Stimulated activated CD8-positive, alpha-beta memory T cell treated with anti-CD3 and anti-CD28 coated beads, Interleukin-12 subunit alpha, Interleukin-12 subunit beta, amount 100 ng/mL, for 24 hours (primary cell): ENCODE measurements at regions not wholly inside any gene's neighbourhood (a gene's known extent, or its start where the extent isn't known, plus 50 kb on each side); places are given as distances from the start of the nearest gene placed in this dataset.

Experiments
- DNase-seq: peaks from one replicate; pipeline ENCODE4 v3.0.0-alpha.2; 2020; ENCODE audit errors: extremely low read depth

DNA sequence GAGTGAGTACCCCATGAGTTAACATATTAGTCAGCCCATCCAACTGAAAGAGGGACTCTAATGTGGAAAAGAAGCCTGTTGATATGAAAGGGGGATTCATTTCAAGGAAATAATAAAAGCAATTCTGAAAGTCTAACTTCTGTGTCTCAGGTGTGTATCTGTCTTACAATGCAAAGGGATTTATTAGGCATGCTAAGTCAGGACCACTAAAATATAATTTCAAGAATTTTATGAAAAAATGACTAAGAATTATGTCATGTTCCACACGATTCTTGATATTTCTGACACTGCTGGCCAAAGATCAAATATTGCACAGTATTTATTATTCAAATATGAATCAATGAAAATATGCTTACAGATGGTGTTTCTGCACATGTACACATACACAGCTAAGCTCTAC is 130.8 kb downstream of the KLF12 start:
- DNase-seq: no peak

DNA sequence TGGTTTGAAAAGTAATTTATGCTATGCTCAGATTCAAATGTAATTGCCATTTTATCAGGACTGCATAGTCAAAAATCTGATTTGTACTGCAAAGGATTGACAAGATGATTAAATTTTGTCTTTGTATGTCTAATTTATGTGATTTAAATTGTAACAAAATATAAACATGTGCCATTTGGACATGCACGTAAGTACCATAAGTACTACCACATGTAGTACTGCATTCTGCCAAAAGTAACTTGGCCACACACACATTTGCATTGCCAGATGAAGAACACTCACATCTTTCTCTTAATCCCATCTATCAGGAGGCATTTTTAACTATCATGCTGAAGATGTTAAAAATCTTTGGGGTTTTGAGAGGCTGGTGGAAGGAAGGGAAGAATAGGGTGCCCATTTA is 133.3 kb downstream of the KLF12 start:
- no peak for DNase-seq

DNA sequence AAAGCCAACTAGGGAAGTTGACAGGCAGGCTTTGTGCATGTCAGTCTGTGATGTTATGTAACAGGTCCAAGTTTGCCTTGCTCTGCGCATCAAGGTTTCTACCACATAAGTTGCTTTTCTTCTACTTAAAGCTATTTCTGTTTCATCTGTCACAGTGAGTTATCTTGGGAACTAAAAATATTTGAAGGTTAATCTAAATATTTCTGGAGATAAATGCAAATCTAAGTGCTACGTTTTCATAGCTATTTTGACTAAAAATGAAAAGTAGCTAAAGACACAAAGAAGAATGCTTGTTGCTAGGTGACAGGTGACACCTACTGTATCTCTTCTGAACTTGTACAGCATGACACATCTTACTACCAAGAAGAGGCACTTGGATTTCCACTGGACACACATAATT is 135.6 kb downstream of the KLF12 start:
- DNase-seq: no peak

DNA sequence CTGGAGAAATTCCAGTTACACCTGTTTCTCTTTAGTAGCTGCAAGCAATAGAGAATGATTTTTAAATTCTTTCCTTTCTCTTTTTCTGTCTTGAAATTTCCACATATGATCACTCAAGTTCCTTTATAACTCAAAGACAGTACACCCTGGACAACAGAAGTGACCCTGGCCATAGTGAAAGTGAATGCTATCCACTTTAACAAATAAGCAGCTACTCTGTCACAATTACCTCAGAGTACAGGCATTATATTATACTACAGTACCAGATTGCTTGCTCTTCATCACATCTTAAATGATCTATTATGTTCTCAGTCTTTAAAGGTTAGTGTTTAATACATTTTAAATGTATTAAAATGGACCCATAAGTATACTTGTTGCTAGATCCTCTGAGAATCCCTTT is 136.2 kb downstream of the KLF12 start:
- DNase-seq: no peak

- DNase-seq: no peak
These were observed 137.6 kb downstream of the KLF12 start for GRCh38 chr13:73996569-73996968.

- no peak for DNase-seq
These were observed 138.5 kb downstream of the KLF12 start for GRCh38 chr13:73995736-73996135.

GRCh38 chr13:73993661-73994060 is 140.5 kb downstream of the KLF12 start:
- DNase-seq: no peak

GRCh38 chr13:73991884-73992283 is 142.3 kb downstream of the KLF12 start:
- no peak for DNase-seq

- DNase-seq: no peak
These were observed 142.8 kb downstream of the KLF12 start for GRCh38 chr13:73991384-73991783.

- DNase-seq: no peak
These were observed 144.9 kb downstream of the KLF12 start for GRCh38 chr13:73989244-73989843.

DNA sequence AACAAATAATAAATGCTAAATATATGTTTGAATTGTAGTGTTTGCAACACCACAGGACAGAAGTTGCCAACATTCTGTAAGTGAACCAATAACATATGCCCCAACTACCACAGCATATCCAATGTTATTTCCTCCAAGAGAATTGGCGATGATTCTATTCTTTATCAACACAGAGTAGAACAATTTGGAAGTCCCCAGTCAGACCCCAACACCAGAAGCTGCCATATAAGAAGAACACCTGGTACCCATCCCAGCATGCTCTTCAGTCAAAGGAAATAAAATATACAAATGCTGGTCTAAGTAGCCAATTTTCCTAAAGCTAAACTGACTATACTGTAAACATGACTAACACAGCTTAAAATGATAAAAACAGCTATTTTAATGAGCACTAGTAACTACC is 145.7 kb downstream of the KLF12 start:
- no peak for DNase-seq

DNA sequence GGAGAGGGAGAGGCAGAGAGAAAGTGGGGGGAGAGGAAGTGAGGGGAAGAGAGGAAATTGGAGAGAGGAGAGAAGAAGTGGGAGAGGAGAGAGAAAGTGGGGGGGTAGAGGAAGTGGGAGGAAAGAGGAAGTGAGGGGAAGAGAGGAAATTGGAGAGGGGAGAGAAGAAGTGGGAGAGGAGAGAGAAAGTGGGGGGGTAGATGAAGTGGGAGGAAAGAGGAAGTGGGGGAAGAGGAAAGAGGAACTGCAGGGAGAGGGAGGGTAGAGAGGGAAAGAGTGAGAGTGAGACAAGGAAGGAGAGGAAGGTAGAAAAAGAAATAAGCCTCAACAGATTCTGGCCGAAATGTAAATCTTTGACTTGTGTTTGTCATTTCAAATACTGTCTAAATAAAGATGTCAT is 146.6 kb downstream of the KLF12 start:
- no peak for DNase-seq

- DNase-seq: no peak
These were observed 148.4 kb downstream of the KLF12 start for GRCh38 chr13:73985783-73986182.

GRCh38 chr13:73984949-73985691 is 149.1 kb downstream of the KLF12 start:
- peak; percentile 24 for DNase-seq

DNA sequence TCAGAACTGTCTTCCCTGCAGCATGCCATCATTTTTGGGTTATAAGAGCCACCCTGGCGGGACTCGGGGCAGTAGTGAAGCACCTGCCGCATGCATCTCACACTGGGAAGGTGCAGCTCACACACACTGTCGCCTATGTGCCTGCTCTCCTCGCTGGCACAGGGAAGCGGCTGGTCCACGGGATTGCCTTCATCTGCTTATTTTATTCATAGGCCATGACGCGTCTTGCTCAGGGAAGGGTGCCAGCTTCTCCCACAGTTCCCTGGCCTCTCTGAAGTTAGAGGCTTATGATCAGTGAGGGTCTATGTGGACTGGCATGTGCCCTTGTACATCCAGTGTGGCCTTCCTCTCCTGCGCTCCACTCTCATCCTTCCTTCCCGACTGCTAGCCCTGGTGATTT is 150.0 kb downstream of the KLF12 start:
- DNase-seq: no peak

DNA sequence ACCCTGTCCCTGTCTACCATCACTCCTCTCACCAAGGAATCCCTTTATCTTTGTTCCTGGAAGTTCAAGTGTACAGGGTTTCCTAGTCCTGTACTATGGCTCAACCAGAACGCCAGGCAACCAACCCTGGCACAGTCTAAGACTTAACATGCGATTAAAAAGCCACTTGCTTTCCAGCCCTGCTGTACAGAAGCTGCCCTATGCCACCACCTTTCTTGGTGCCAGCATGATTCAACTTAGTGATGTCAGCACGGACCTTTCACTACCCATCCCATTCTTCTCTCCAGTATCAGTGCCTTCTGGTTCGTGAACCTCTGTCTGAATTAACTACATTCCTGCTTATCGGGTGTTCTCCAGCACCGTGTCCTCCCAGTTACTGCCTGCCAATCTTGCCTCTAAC is 151.1 kb downstream of the KLF12 start:
- no peak for DNase-seq

DNA sequence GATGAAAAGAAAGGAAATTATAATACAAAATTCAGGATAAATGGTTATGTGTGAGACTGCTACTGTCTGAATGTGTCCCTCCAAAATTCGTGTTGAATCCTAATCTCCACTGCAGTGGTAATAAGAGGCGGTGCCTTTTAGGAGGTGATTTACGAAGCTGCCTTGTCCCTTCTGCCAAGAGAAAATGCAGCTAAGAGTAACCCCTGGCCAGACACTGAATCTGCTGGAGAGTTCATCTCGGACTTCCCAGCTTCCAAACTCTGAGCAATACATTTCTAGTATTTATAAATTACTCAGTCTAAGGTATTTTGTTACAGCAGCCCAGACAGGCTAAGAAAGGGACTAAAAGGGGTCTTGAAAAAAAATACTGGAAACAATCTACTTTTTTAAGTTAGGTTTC is 152.6 kb downstream of the KLF12 start:
- DNase-seq: no peak

DNA sequence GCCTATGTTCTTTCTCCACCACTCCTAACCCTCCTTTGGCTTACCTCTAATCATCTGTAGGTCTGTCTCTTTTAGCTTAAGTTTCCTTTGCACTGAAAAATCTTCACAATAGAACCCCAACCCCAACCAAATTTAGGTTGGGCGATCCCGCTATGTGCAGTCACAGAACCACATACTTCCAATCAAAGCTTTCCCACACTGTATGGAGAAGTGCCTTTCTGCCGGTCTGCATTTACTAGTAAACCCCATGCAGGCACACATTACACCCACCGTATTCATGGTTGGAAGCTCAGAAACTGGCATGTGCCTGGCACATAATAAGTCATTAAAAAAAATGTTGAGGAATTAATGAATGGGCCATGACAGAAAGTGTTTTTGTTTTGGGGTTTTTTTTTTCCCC is 158.4 kb downstream of the KLF12 start:
- no peak for DNase-seq

GRCh38 chr13:73974051-73974450 is 160.2 kb downstream of the KLF12 start:
- no peak for DNase-seq

GRCh38 chr13:73973156-73973555 is 161.0 kb downstream of the KLF12 start:
- DNase-seq: no peak

DNA sequence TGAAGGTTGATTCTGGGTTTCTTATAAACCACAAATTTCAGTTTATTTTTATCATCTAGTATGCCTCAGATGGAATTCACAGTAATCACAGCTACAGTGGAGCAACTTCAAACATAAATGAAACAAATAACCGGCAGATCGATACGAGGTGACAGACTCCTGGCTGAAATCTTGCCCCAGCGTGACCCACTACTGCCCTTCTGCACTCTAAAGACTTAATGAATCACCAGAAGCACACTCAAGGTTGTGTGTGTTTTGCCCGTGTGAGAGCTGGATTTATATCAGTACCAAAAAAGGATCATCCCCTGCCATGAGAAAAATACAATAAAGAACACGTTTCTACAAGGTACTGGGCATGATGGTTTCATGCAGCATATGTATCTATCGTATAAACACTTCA is 161.7 kb downstream of the KLF12 start:
- DNase-seq: no peak

GRCh38 chr13:73971481-73971880 is 162.7 kb downstream of the KLF12 start:
- no peak for DNase-seq

DNA sequence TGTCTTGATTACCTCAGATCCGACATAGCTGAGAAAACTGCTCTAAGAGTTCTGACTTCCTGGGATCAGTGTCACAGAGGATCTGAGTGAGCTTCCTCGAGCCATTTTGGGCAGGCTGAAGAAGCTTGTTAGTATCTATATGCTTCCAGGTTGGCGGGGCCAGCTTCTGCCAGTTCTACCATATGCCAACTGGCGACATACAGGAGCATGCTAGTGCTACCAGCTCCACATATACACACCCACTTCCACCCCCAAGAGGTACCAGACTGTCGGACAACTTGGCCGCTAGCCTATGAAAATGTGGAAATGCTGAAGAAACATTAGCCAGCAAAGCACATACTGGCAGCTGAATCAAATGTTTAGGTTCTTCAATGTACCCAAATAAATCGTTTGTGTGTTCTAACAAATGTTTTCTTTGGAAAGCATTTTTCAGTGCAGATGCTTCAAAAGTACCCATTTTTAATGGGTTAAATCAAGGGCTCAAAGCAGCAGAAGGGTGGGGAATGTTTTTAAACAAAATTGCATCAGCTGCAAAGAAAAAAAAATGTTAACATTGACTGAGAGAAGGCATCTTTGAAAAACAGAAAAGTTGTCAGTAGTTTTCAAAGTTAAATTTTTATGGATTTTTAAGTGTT is 163.7 kb downstream of the KLF12 start:
- DNase-seq: no peak
